HG03025 (cell line): ENCODE measurements at regions not wholly inside any gene's neighbourhood (a gene's known extent, or its start where the extent isn't known, plus 50 kb on each side); places are given as distances from the start of the nearest gene placed in this dataset.

Experiments
- ATAC-seq: cut with Tn5 transposase; IDR thresholded peaks from one replicate; pipeline ENCODE4 v1.9.1; 2021; ENCODE audit warnings: mild to moderate bottlenecking, moderate library complexity; ENCODE audit not compliant: unreplicated experiment, low FRiP score

DNA sequence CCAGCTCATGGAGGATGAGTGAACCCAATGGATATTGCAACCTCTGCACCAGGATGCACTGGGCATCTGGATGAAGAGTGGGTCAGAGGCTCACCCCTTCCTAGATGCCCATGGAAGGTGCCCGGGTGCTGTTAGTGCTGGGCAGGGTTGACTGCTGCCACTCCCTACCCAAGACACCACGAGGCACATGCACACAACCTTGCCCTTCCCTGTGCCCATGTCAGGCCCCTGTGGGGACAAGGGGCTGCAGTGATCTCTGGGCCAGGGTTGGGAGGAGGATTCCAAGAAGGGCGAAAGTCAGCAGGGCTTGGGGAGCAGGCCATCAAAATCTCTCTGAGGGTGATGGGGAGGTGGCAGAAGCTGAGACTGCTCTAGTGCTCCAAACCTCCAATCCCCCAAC lies 309.7 kb upstream of the ST6GAL2 start:
- no peak for ATAC-seq

DNA sequence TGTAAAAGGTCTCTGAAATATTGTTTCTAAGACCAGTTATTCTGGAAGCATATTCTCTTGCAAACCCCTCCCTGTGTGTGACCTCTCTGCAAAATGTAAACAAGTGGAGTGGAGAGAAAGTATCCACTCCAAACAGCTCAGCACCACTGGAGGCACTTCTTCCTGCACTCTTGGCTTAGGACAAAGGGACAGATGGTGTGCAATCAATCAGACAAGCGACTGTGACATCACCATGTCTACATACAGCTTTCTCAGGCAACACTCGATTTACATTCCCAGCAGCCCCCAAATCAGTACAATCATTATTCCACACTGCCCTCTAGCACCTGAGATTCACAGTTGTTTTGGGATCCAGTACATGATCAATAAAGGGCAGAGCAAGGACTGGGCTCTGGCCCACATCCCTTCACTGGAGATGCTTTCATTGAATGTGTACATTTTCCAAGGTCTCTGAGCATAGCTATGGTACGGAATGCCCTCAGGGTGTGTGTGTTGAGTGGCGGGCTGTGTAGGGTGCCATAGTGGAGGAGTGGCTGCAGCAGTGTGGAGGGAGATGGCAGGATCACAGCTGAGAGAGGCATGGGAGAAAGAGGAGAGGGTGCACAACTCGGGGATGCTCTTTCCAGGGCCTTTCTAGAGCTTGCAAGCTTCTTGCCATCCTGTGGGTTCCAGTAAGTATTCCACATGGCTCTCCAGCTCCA lies 311.8 kb upstream of the ST6GAL2 start:
- no peak for ATAC-seq

DNA sequence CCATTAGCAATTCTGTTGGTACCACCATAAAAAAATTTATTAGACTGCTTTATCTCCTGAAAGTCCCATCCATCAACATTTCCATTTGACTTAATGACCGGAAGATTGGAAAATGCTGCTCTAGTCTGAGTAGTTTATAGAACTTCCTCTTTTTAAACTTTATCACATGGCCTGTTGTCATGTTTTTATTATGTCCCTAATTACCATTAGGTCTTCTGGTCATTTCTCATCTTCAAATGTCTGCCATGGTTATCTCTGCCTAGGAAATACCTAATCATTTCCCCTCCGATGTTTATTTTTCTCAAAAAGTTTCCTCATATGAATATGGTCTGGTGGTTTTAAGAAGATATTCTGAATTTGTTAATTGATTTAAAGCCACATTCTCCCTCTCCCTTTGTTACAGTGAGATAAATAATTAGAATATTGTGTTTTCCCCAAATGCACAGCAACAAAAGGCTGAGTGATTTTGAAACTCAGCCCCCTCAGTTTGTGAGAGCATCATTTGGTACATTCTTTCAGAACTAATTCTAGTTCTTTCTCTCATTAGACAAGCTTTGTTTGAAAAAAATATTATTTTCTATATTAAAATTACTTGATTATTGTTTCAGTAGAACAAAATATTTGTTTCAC lies 317.1 kb upstream of the ST6GAL2 start:
- no peak for ATAC-seq

DNA sequence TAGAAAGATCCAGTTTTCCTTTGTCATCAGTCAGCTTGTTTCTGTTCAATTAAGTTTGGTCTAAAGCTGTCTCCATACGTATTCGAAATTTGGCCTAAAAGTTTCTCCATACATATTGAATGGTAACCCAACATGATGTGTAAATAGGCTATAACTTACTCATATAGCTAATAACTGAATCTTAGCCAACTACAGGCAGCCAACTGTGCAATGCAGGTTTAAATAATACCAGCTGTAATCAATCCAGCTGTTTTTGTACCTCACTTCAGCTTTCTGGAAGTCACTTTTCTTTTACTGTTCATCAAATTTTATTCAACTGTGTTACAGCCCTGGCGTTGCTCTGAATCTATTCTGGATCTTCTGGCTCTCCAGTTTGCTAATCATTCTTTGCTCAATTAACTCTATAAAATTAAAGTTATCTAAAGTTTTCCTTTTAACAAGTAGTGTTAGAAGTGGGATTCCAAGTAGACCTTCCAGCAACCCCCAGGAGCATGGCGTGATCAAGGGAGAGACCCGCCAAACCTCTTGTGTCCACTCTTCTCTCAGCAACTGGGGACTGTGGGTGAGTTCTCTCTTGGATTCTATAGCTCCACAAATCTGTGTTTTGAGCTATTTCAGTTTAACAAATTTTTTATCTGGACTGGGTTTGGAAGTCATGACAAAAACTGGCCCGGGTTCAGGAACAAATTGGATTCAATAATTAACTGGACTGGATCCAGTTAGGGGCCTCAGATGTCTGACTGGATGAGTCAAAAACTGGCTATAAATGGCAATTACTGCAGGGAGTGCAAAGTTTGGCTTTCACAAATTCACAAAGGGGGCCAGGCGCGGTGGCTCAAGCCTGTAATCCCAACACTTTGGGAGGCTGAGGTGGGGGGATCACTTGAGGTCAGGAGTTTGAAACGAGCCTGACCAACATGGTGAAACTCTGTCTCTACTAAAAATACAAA lies 329.7 kb upstream of the ST6GAL2 start:
- ATAC-seq = no peak

DNA sequence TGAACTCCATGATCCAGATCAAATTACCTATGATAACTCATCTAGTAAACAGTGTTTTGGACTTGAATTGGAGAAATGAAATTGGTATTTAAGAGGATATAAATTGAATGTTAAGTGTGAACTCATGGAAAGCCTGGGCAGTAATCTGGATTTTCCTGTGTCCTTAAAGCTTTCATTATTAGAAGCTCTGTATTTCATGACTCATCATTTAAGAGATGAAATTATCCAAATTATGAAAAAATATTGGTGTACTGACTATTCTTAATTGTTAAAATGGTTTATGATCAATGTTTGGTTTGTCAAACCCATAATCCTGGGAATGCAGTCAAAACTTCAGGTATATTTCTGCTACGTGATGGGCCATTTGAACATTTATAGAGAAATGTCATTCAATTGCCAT lies 332.2 kb upstream of the ST6GAL2 start:
- no peak for ATAC-seq

DNA sequence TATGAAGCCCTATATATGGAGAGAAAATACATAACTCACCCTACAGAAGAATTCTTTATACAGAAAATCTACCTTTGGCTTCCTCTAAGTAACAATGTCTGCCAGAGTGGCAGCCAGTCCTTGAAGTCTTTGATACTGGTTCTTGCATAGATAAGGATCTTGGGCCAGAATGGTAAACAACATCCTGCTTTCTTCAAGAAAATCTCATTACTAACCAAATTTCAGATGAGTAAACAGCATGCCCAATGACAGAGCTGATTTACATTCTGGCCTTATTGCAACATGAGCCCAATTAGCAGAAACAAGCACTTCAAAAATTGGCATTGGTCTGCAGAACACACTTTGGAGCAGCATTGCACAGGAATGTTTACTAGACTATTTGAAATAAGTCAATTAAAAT lies 336.5 kb upstream of the ST6GAL2 start:
- ATAC-seq = no peak

DNA sequence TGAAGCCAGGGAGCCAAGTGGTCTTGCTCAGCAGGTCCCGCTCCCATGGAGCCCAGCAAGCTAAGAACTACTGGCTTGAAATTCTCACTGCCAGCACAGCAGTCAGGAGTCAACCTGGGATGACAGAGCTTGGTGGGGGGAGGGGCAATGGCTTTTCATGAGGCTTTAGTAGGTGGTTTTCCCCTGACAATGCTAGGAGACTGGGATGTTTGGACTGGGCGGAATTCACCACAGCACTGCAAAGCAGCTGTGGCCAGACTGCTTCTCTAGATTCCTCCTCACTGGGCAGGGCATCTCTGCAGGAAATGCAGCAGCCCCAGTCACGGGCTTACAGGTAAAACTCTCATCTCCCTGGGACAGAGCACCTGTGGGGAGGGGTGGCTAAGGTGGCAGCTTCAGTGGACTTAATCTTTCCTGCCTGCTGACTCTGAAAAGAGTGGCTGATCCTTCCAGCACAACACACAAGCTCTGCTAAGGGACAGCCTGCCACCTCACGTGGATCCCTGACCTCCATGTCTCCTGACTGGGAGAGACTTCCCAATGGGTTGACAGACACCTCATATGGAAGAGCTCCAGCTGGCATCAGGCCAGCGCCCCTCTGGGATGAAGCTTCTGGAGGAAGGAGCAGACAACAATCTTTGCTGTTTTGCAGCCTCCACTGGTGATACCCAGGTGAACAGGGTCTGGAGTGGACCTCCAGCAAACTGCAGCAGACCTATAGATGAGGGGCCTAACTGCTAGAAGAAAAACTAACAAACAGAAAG lies 349.7 kb upstream of the ST6GAL2 start:
- ATAC-seq = no peak

DNA sequence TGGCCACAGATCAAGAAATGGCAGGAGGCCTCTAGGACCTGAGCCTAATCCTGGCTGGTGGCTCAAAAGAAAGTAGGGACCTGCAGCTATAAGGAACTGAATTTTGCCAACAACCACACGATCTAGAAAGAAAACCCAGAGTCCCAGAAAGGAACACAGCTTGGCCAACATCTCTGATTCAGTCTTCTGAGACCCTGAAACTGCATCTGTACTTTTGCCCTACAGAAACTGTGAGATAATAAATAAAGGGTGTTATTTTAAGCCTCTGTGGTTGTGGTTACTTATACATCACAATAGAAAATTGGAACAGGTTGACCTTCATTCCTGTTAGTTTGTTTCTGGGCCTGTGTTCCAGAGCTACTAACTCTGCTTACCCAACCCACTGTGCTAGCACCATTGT lies 356.8 kb upstream of the ST6GAL2 start:
- ATAC-seq = no peak

DNA sequence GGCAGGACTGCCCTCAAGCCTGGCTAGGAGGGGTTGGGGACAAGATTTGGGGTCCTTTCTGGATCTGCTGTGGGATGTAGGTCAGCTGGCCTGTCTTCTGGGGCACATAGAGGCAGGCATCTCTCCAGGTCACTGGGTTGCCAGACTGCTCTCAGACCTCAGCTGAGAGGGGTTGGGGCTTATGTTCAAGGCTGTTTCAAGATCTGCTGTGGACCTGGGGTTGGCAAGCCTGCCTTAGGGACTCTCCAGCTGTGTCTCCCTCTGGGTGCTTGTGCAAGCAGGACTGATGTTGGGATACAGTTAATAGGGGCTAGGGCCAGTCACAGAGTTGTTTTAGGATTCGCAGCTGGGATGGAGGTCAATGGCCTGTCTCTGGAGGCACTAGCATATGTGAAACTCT lies 363.0 kb upstream of the ST6GAL2 start:
- no peak for ATAC-seq

DNA sequence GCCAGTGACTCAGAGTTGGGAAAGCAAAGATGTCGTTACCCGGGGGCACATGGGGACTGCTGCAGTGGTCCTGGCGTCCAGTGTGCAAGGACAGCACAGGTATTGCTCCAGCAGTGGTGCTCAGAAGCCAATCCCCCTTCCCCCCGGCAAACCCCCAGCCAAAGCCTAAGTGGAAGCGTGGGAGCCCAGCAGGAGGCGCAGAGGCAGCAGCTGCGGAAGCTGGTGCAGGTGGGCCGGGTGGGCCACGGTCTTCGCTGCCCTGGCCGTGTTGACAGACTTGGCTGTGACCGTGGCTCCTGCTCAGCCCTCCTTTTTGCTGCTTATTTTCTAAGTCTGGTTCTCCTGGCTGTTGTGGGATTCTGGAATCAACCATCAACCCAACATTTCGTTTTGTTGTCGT lies 369.8 kb upstream of the ST6GAL2 start:
- ATAC-seq = no peak

DNA sequence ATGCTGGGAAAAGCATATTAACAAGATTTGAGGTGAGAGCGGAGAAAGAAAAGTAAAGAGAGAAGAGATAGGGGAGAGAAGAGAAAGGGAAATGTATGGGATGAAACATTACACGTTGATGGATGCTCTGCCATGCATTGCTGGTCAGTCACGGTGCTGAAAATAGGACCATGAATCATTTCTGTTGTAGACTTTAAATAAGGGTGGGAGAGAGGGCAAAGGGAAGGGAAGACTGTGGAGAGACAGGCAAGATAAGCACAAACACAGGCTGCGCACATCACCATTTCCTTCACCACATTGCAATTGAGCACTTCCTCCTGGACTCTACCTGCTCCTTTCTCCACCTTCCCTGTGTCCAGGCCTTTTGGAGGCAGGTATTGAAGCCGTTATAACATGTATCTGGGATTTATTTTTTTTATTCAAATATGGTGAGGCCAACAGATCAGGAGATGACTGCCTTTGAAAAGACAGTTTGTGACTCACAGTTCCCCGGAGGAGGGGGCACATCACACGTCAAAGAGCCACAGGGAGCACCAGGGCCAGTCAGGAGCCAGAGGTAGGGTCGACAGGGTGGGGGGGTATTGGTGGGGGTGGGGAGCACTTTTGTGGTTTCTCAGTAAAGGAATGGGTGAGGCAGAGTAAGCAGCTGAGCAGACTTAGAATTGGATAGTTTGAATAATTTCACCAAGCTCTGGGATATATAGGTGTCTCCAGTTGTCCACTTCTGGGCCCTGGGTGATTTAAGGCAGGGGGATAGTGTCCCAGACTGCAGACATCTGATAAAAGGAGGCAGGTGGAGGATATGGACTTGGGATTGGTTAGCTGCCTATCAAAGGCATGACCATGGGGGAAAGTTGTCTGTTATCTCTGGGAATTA lies 372.8 kb upstream of the ST6GAL2 start:
- no peak for ATAC-seq

DNA sequence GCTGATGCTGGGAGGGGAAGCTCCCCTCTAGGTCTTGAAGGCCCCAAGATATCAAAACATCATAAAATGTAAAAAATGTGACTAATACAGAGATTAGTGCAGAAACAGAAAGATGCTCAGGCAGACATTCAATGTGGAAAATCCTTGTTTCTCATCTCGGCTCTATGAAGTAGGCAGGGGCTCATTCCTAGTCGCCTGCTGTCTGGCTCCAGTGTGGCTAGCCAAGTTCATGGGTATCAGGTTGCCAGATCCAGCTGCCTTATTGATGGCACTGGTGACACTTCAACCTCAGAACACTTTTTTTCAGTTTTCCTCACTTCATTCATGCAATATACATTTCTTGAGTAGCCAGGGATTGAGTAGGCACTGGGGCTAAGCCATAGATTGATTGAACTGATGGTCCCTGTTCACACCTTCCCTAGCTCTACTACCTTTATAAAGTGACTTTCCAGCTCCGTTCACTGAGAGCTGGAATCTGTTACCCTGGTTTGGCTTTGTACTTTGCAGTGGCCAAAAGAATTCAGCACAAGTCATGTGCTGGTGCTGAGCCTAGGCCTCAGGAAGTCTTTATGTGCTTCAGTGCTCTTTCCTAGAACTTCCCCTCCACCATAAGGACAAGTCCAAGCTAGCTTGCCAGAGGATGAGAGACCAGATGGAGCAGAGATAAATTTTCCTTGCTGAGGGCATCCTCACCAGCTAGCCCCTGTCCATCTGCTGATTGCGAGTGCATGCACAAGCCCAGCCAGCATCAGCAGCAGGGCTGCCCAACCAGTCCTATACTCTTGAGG lies 373.6 kb upstream of the ST6GAL2 start:
- no peak for ATAC-seq

DNA sequence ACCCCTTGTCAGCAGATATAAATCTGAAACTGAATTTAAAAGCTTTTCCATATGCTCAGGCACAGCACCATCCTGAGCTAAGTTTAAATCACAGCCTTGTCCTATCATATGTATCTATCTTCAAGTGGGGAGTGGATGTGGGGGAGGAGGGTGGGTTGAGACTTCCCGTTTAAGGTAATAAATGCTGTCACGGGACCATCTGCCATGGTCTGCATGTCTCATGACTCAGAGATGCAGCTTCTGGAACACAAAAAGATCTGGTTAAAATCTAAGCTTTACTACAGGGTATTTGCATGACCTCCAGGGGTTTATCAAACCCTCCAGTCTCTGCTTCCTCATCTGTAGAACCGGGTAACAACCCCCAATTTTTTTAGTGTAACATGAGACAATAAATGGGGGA lies 377.7 kb upstream of the ST6GAL2 start:
- no peak for ATAC-seq

DNA sequence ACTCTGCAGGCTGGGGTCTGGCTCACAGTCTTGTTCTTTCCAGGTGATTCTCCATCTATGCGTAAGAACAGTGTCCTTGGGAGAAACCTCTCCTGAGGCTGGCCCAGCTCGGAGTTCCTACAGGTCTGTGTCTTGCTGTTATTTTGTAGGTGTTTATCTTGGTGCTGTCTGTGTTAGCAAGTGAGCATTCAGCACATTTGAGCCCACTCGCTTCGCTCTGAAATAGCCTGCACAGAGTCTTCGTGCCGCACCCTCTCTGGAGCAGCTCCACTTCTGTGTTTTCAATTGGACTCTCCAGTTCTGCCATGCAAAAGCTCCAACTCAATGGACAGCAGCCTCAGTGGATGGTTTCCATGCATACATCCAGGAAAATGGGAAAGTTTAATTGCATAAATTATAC lies 378.2 kb upstream of the ST6GAL2 start:
- ATAC-seq = no peak

DNA sequence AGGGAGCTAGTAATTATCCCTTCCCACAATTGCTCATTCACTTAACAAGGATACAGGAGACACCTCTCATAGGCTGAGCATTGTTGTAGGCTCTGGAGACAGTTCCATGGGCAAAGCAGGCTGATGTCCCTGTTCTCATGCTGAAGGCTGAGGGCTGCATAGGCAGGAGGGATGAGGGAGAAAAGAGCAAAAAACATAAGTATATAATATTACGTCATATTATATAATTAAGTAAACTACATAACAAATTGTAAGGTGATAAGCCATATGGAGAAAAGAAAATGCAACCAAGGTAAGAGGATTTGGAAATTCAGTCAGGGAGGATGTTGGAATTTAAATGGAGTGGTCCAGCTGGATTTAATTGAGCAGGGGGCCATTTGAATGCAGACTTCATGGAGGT lies 380.6 kb upstream of the ST6GAL2 start:
- no peak for ATAC-seq

DNA sequence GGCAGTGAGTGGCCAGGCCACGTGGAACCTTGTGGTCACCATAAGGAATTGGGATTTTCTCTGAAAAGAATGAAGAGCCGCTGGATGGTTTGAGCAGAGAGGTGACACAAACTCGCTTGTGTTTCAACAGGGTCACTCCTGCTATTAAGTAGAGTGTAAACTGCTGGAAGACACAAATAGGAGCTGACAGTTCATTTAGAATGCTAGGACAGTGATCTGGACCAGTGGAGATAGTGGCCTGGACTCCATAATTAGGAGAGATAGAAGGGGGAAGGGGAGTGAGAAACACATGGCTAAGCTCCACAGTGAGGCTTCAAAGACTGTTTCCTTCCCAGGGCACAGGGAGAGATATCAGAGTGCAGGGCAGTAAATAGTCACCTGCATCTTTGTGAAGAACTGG lies 381.1 kb upstream of the ST6GAL2 start:
- no peak for ATAC-seq

DNA sequence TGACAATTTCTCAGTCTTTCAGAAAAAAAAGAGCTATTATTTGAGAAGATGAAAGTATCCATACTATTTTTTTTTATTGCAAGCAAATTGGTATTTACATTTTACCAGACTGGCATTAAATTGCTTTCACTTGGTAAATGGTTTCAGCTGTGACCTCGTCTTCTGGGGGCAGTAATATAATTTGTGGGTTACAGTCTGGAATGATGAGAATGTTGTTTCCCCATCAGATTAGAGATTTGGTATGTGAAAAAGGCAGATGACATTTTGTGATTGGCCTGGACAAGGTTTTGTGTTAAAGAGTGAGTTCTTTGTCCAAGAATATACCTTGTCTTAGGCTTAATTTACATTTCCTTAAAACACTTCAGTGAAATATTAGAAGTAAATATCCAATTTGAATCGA lies 390.1 kb upstream of the ST6GAL2 start:
- no peak for ATAC-seq

DNA sequence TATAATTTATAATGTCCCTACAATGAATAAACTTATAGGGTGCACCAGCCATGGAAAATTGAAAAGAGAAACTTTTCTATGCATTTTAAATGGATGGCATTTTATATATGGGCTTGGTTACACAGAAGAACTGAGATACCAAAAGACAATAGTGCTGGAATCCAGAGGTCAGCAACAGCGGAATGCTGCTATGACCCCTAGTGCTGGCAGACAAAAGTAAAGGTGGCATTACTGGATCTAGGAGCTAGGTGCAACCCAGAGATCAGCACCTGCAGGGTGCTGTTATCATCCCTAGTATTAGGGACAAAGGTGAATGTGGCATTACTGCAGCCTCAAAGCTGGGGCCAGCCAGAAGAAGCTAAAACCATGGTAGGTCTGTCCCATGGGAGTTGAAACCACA lies 392.7 kb upstream of the ST6GAL2 start:
- no peak for ATAC-seq

DNA sequence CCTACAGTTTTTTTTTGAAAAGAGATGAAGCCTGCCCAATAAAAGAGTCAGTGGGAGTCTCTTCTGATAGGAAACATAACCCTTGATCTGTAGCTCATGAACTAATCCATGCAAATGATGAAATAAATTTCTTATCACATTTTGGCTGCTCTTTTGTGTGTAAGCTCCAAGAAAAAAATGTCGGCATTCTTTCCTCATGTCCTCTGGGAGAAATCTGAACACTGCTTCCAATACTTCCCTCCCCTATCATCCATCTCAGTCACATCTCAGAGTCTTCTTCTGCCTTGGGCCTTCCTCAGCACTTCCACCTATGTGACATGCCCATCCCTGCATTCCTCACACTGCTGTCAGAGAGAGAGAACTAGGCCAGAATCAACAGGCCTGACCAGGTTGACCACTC lies 395.7 kb upstream of the ST6GAL2 start:
- no peak for ATAC-seq
